SK-N-SH (cell line): ENCODE measurements at regions not wholly inside any gene's neighbourhood (a gene's known extent, or its start where the extent isn't known, plus 50 kb on each side); places are given as distances from the start of the nearest gene placed in this dataset.

Experiments used
- CTCF ChIA-PET: fragments of 300-600, 350-600 bp; formaldehyde crosslinking; extraction: SDS; loops from one replicate; lab custom pipeline; 2021; lab: Yijun Ruan, JAX
- POLR2A ChIA-PET: fragments of 350-600 bp; sonication (Branson Sonifier 250); formaldehyde crosslinking; extraction: SDS; loops from one replicate; lab custom pipeline; 2020; ENCODE audit warnings: antibody characterized with exemption, inconsistent platforms; lab: Yijun Ruan, JAX
- DNase-seq: peaks from one replicate; pipeline ENCODE4 v3.0.0; 2012
- H2AFZ ChIP-seq: fragments of 200-600 bp; sonication (generic); 2 replicates; pipeline ENCODE4 v1.8.1; 2016; ENCODE audit warnings: antibody characterized with exemption, mild to moderate bottlenecking, low read depth
- H3F3A ChIP-seq: fragments of 200-600 bp; sonication (generic); replicated peaks from 2 replicates; pipeline ENCODE3; 2016; ENCODE audit warnings: antibody characterized with exemption, mild to moderate bottlenecking; ENCODE audit not compliant: insufficient read depth
- H3K27ac ChIP-seq, 2 experiments: fragments of 200-500 bp in 1 of 2; fragments of 200-600 bp in 1 of 2; sonication (Bioruptor generic) in 1 of 2; sonication (generic), shearing (Covaris generic) in 1 of 2; 2 replicates each; pipeline versions ENCODE4 v1.5.1 to v1.6.1; 2014 to 2016; ENCODE audit warnings: low read depth in 2 of 2, inconsistent platforms in 1 of 2, low read length in 1 of 2, mild to moderate bottlenecking in 1 of 2, mixed read lengths in 1 of 2
- H3K27me3 ChIP-seq: fragments of 200-600 bp; sonication (generic), shearing (Covaris generic); 2 replicates; pipeline ENCODE4 v1.6.1; 2016; ENCODE audit warnings: mixed run types; ENCODE audit not compliant: insufficient read depth
- H3K36me3 ChIP-seq, 2 experiments: fragments of 200-500 bp in 1 of 2; fragments of 200-600 bp in 1 of 2; sonication (Bioruptor generic) in 1 of 2; sonication (generic) in 1 of 2; replicated peaks in 1 of 2; 2 replicates each; pipeline versions ENCODE3 to v1.5.1; 2014 to 2016; ENCODE audit warnings: low read length in 1 of 2, mild to moderate bottlenecking in 1 of 2; ENCODE audit not compliant: insufficient read depth in 2 of 2, control insufficient read depth in 1 of 2
- H3K4me1 ChIP-seq, 2 experiments: fragments of 200-500 bp in 1 of 2; fragments of 200-600 bp in 1 of 2; sonication (Bioruptor generic) in 1 of 2; sonication (generic), shearing (Covaris generic) in 1 of 2; 2 replicates each; pipeline versions ENCODE4 v1.5.1 to v1.6.1; 2014 to 2016; ENCODE audit warnings: low read depth in 1 of 2, low read length in 1 of 2, mixed run types in 1 of 2; ENCODE audit not compliant: insufficient read depth in 2 of 2, control insufficient read depth in 1 of 2
- H3K4me2 ChIP-seq: fragments of 200-600 bp; sonication (generic), shearing (Covaris generic); 2 replicates; pipeline ENCODE4 v1.6.1; 2017; ENCODE audit warnings: mixed run types
- H3K4me3 ChIP-seq, 2 experiments: fragments of 200-500 bp in 1 of 2; fragments of 200-600 bp in 1 of 2; sonication (Bioruptor generic) in 1 of 2; sonication (generic), shearing (Covaris generic) in 1 of 2; 2 replicates each; pipeline versions ENCODE4 v1.5.1 to v1.8.1; 2014 to 2016; ENCODE audit warnings: low read depth in 2 of 2, inconsistent platforms in 1 of 2, low read length in 1 of 2, mild to moderate bottlenecking in 1 of 2, mixed read lengths in 1 of 2, moderate library complexity in 1 of 2
- H3K79me2 ChIP-seq: fragments of 200-600 bp; sonication (generic); 2 replicates; pipeline ENCODE4 v1.8.1; 2017; ENCODE audit warnings: mild to moderate bottlenecking; ENCODE audit not compliant: insufficient read depth
- H3K9ac ChIP-seq: fragments of 200-600 bp; sonication (generic); 2 replicates; pipeline ENCODE4 v1.6.1; 2017; ENCODE audit warnings: mixed run types
- H3K9me2 ChIP-seq: fragments of 200-600 bp; sonication (generic); 2 replicates; pipeline ENCODE4 v1.6.1; 2017; ENCODE audit warnings: mixed run types
- H3K9me3 ChIP-seq: fragments of 200-600 bp; sonication (generic); 2 replicates; pipeline ENCODE4 v1.6.1; 2017; ENCODE audit warnings: mixed run types, mild to moderate bottlenecking, moderate library complexity
- H4K20me1 ChIP-seq: fragments of 200-600 bp; sonication (generic); 2 replicates; pipeline ENCODE4 v1.6.1; 2017; ENCODE audit warnings: mild to moderate bottlenecking, mixed run types; ENCODE audit not compliant: insufficient read depth
- CHD2 ChIP-seq: fragments of 150-350 bp; IDR thresholded peaks from 2 replicates; pipeline ENCODE4 v1.6.1; 2018; ENCODE audit warnings: low read length; ENCODE audit not compliant: partially characterized antibody
- ELF1 ChIP-seq: IDR thresholded peaks from 2 replicates; pipeline ENCODE4 v1.4.0; 2012
- EP300 ChIP-seq, 2 experiments: IDR thresholded peaks; 2 replicates each; pipeline versions ENCODE4 v1.4.0 to v1.6.1; 2012; ENCODE audit warnings: borderline replicate concordance in 1 of 2, low read depth in 1 of 2, low read length in 1 of 2
- FOSL2 ChIP-seq: IDR thresholded peaks from 2 replicates; pipeline ENCODE4 v1.4.0; 2012; ENCODE audit warnings: low read depth, mild to moderate bottlenecking, moderate library complexity, borderline replicate concordance
- FOXM1 ChIP-seq: IDR thresholded peaks from 2 replicates; pipeline ENCODE4 v1.4.0; 2012; ENCODE audit warnings: low read depth, mild to moderate bottlenecking
- GABPA ChIP-seq: IDR thresholded peaks from 2 replicates; pipeline ENCODE4 v1.4.0; 2012; ENCODE audit warnings: low read depth, mild to moderate bottlenecking
- MAX ChIP-seq: IDR thresholded peaks from 2 replicates; pipeline ENCODE4 v1.4.0; 2012; ENCODE audit warnings: low read depth
- MEF2A ChIP-seq: IDR thresholded peaks from 2 replicates; pipeline ENCODE4 v1.4.0; 2012; ENCODE audit warnings: low read depth, borderline replicate concordance
- MXI1 ChIP-seq: IDR thresholded peaks from 2 replicates; pipeline ENCODE4 v1.6.1; 2012; ENCODE audit warnings: mild to moderate bottlenecking, low read depth, low read length, improper control_type of control experiment
- NRF1 ChIP-seq: IDR thresholded peaks from 2 replicates; pipeline ENCODE4 v1.6.1; 2012; ENCODE audit warnings: low read depth, mild to moderate bottlenecking, low read length
- RAD21 ChIP-seq: IDR thresholded peaks from 2 replicates; pipeline ENCODE4 v1.6.1; 2012; ENCODE audit warnings: mild to moderate bottlenecking, low read length
- RCOR1 ChIP-seq: fragments of 150-350 bp; IDR thresholded peaks from 2 replicates; pipeline ENCODE4 v1.6.1; 2017; ENCODE audit warnings: antibody characterized with exemption, low read length
- REST ChIP-seq: IDR thresholded peaks from 2 replicates; pipeline ENCODE4 v1.6.1; 2012; ENCODE audit warnings: mild to moderate bottlenecking, low read depth, low read length, moderate library complexity
- USF2 ChIP-seq: fragments of 150-350 bp; IDR thresholded peaks from 2 replicates; pipeline ENCODE4 v1.6.1; 2017; ENCODE audit warnings: antibody characterized with exemption, low read length, low read depth, borderline replicate concordance
- YY1 ChIP-seq: IDR thresholded peaks from 2 replicates; pipeline ENCODE4 v1.4.0; 2012; ENCODE audit warnings: low read depth, mild to moderate bottlenecking
- WGBS: methylation state at CpG from one replicate; pipeline ENCODE4 v1.1.6; 2017; ENCODE audit warnings: low lambda C conversion rate; 5-methylcytosine and 5-hydroxymethylcytosine counted together
- TF ChIP-seq, protein P1 (sequence below): fragments of 200-600 bp; sonication (generic); IDR thresholded peaks from 2 replicates; pipeline ENCODE4 v1.6.1; 2017; ENCODE audit warnings: antibody characterized with exemption, mild to moderate bottlenecking, moderate library complexity

- H3K9me2 ChIP-seq = no peaks in the 10 kb centered on the region
- no peak overlapping the region for H3K4me3 ChIP-seq
- CTCF ChIA-PET = interaction anchor here (0.8 to 9.1 kb wide), 4 partner anchors 13 to 96 kb away, joined by 3 to 56 read pairs (median 13); no protein-coding TSS in a partner anchor
- H3F3A ChIP-seq = peaks cover 11% of the 10 kb centered on the region
- no peaks in the 10 kb centered on the region for H4K20me1 ChIP-seq
- H3K79me2 ChIP-seq = no peaks in the 10 kb centered on the region
- peaks cover 39 to 60% of the 10 kb centered on the region in 2 experiments for H3K4me1 ChIP-seq
- WGBS = 51% methylated on average over 12 of the region's 12 CpGs
- POLR2A ChIA-PET = no interaction called here
- peak overlapping the region; percentile 65 for H3K9ac ChIP-seq
- H3K27ac ChIP-seq = peak overlapping the region; percentile 64 to 93
- H3K27me3 ChIP-seq = no peaks in the 10 kb centered on the region
- TF ChIP-seq RCOR1 = no peak
- TF ChIP-seq USF2 = no peak
- no peak for TF ChIP-seq GABPA
- TF ChIP-seq MEF2A = no peak
- TF ChIP-seq REST = no peak
- TF ChIP-seq, protein P1, sequence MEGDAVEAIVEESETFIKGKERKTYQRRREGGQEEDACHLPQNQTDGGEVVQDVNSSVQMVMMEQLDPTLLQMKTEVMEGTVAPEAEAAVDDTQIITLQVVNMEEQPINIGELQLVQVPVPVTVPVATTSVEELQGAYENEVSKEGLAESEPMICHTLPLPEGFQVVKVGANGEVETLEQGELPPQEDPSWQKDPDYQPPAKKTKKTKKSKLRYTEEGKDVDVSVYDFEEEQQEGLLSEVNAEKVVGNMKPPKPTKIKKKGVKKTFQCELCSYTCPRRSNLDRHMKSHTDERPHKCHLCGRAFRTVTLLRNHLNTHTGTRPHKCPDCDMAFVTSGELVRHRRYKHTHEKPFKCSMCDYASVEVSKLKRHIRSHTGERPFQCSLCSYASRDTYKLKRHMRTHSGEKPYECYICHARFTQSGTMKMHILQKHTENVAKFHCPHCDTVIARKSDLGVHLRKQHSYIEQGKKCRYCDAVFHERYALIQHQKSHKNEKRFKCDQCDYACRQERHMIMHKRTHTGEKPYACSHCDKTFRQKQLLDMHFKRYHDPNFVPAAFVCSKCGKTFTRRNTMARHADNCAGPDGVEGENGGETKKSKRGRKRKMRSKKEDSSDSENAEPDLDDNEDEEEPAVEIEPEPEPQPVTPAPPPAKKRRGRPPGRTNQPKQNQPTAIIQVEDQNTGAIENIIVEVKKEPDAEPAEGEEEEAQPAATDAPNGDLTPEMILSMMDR = no peak
- TF ChIP-seq CHD2 = no peak
- no peak for TF ChIP-seq NRF1
- no peak for TF ChIP-seq ELF1
- no peak for TF ChIP-seq MXI1
- TF ChIP-seq FOXM1 = no peak
- TF ChIP-seq YY1 = no peak
- TF ChIP-seq RAD21 = no peak
- no peak for TF ChIP-seq FOSL2
- no peak for TF ChIP-seq EP300 (IDR thresholded peaks at IDR 0.05; ENCODE audit: borderline replicate concordance in 1 of 2, low read depth in 1 of 2, low read length in 1 of 2)
- no peak for TF ChIP-seq MAX
- peak overlapping the region; percentile 88 for H2AFZ ChIP-seq
- H3K9me3 ChIP-seq = no peaks in the 10 kb centered on the region
- peak overlapping the region; percentile 72 for H3K4me2 ChIP-seq
- no peaks in the 10 kb centered on the region for H3K36me3 ChIP-seq
- no peak for DNase-seq
Measured at GRCh38 chr2:42924418-42924886, 132.1 kb upstream of the HAAO start.
